NT2/D1 (cell line): ENCODE measurements at regions not wholly inside any gene's neighbourhood (a gene's known extent, or its start where the extent isn't known, plus 50 kb on each side); places are given as distances from the start of the nearest gene placed in this dataset.
A peak's percentile ranks its signal among the peaks of the same experiment; 100 is the strongest.

Experiments
- DNase-seq: peaks from one replicate; pipeline ENCODE4 v3.0.0-alpha.2; 2011; ENCODE audit warnings: low read depth, low spot score
- H3K27me3 ChIP-seq: 2 replicates; pipeline ENCODE4 v1.6.0; 2011; ENCODE audit warnings: mild to moderate bottlenecking; ENCODE audit not compliant: insufficient read length, insufficient read depth
- H3K36me3 ChIP-seq: 2 replicates; pipeline ENCODE4 v1.6.1; 2011; ENCODE audit warnings: mild to moderate bottlenecking, low read length, mixed read lengths; ENCODE audit not compliant: insufficient read depth, insufficient read length
- H3K4me1 ChIP-seq: 2 replicates; pipeline ENCODE4 v1.5.1; 2011; ENCODE audit not compliant: insufficient read depth, insufficient read length
- H3K4me3 ChIP-seq: 2 replicates; pipeline ENCODE4 v1.5.1; 2011; ENCODE audit warnings: low read depth; ENCODE audit not compliant: insufficient read length
- H3K9ac ChIP-seq: 2 replicates; pipeline ENCODE4 v1.6.0; 2011; ENCODE audit warnings: low read depth; ENCODE audit not compliant: insufficient read length
- H3K9me3 ChIP-seq: 2 replicates; pipeline ENCODE4 v1.5.1; 2011; ENCODE audit warnings: mild to moderate bottlenecking, low read length; ENCODE audit not compliant: insufficient read depth
- SUZ12 ChIP-seq: IDR thresholded peaks from 2 replicates; pipeline ENCODE4 v1.6.1; 2011; ENCODE audit not compliant: insufficient read length, insufficient read depth; ENCODE audit errors: extremely low read depth
- YY1 ChIP-seq: IDR thresholded peaks from 2 replicates; pipeline ENCODE4 v1.6.1; 2011; ENCODE audit not compliant: insufficient read length, insufficient read depth
- ZNF274 ChIP-seq: IDR thresholded peaks from 2 replicates; pipeline ENCODE4 v1.6.1; 2011; ENCODE audit warnings: mild to moderate bottlenecking, low read depth, low read length

DNA sequence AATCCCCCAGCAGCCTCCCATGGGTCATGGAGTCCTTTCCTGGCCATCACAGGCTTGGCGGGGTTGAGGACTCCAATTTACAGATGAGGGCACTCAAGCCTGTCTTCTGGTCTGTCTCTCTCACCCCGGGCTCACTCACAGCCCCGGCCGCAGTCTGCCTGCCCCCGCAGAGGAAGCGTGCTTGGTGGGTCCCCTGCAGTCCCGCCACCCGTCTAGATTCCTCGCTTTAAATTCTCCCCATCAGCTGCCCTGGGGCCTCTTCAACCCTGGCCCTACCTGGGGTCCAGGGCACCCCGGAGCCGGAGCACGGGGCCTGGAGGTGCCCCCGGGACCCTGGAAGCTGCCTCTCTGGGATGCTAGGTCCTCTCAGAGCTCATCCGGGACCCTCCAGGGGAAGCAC, 92.9 kb downstream of the ENGASE start:
- Histone ChIP-seq H3K9me3 (no peaks in the 10 kb centered on the region), H3K9ac (no peak overlapping the region), H3K4me3 (no peak overlapping the region), H3K36me3 (no peaks in the 10 kb centered on the region), H3K27me3 (no peaks in the 10 kb centered on the region), H3K4me1 (peaks cover 19% of the 10 kb centered on the region)
- TF ChIP-seq ZNF274 (no peak), SUZ12 (no peak), YY1 (no peak)
- no peak for DNase-seq

DNA sequence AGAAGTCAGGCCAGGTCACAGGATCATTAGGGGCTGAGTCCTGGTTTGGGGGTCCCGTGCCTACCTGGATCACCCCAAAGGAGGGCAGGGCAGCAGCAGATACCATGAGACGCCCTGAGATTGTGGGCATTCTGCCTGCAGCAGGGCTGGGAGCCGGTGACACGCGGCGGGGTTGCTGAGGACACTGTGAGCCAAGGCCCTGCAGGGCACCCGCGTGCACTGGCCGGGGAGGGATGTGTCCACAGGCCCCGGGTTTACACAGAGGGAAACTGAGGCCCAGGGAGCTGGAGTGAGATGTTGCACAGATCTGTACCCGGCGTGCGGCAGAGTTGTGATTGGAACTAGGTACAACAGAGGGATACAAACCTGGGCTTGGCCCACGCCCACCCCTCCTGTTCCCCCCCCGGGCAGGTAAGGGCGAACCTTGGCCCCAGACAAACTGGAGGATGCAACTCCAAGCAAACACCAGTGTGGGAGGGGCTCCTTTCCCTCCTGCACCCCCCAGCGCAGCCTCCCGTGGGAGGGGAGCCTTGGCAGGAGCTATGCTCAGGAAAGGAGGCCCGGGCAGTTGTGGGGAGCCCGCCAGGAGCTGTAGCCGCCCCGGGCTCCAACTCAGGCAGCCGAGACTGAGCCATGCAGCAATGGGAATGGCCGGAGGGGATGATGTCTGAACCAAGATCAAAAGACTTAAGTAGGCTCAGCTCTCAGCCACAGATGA, 91.3 kb downstream of the ENGASE start:
- H3K9me3 ChIP-seq: no peaks in the 10 kb centered on the region
- TF ChIP-seq ZNF274 (no peak), YY1 (no peak), SUZ12 (no peak)
- no peaks in the 10 kb centered on the region for H3K27me3 ChIP-seq
- DNase-seq: no peak
- H3K4me3 ChIP-seq: no peak overlapping the region
- H3K4me1 ChIP-seq: peaks cover 27% of the 10 kb centered on the region
- peak overlapping the region; percentile 42 for H3K9ac ChIP-seq
- H3K36me3 ChIP-seq: no peaks in the 10 kb centered on the region

DNA sequence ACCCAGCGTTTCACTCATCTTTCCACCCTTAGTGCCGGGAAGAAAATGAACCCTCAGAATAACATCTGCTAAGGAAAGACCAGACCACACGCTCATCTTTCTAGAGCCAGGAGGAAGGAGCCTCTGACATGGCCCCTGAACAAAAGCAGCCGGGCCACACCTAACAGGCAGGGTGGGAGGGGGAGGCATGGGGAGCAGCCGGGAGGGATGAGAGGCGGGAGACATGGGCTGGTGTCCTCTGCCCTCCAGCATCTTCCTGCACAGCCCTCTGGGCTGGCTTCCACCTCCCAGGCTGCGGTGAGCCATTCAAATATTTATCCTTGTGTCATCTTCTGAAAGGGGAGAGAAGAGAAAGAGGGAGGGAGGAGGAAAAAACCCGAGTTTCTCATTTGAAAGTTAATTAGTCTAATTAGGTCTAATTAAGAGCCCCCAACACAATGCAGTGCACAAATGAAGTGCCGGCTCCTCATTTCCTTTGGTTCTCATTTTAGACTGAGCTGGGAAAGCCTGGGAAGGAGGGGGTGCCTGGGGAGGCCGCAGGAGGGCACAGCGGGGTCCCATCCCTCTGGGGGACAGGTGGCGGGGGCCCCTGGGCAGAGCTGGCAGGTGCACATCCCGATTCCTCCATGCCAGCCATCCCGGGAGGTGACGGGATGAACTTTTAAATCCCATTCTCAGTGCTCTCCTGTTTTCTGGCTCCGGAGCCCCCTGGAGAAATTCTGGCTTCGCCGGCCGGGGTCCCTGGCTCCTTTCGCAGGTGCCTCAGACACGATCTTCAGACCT, 90.5 kb downstream of the ENGASE start:
- DNase-seq: no peak
- Histone ChIP-seq H3K4me3 (no peak overlapping the region), H3K36me3 (no peaks in the 10 kb centered on the region), H3K4me1 (peaks cover 30% of the 10 kb centered on the region), H3K9ac (peak overlapping the region; percentile 47), H3K27me3 (no peaks in the 10 kb centered on the region), H3K9me3 (no peaks in the 10 kb centered on the region)
- TF ChIP-seq SUZ12 (no peak), ZNF274 (no peak), YY1 (no peak)

DNA sequence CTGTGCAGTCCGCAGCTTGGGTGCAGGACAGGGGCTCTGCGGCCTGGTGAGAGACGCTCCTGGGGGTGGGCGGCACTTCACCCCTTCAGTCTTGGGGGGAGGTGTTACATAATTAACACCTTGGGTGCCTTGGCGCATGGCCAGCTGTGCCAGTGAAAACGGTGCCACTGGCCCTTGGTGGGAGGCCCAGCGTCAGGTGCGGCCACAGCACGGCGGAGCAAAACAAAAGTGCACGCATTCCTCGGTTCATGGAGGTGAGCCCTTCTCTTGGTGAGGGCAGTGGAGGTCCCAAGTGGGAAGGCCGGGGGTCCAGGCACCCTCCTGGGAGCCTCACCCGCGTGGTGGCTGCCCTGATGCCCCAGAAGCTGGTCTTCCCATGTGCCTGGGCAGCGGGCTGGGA, 89.8 kb downstream of the ENGASE start:
- no peaks in the 10 kb centered on the region for H3K27me3 ChIP-seq
- DNase-seq: no peak
- no peaks in the 10 kb centered on the region for H3K9me3 ChIP-seq
- H3K4me3 ChIP-seq: no peak overlapping the region
- H3K4me1 ChIP-seq: peaks cover 37% of the 10 kb centered on the region
- no peaks in the 10 kb centered on the region for H3K36me3 ChIP-seq
- peak overlapping the region; percentile 47 for H3K9ac ChIP-seq
- TF ChIP-seq SUZ12 (no peak), YY1 (no peak), ZNF274 (no peak)

DNA sequence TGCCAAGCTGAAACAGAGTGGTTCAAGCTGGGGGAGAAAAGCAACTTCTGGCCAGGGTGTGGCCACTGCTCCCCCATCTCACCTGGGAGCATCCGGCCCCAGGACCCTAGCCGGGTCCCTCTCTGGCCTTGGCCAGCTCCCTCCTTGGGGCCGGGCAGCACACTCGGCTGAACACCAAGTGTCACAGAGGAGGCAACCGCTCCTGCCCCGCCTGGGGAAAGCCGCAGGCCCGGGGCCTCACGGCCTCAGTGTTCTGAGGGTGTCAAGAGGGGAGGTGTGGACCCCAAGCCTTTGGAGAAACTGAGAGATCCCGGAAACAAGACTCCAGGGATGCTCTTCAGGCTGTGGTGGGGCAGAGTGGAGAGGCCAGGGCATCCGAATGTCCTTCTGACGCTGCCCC, 88.4 kb downstream of the ENGASE start:
- H3K36me3 ChIP-seq: no peaks in the 10 kb centered on the region
- DNase-seq: no peak
- TF ChIP-seq ZNF274 (no peak), YY1 (no peak), SUZ12 (no peak)
- peaks cover 37% of the 10 kb centered on the region for H3K4me1 ChIP-seq
- no peaks in the 10 kb centered on the region for H3K9me3 ChIP-seq
- H3K9ac ChIP-seq: peak overlapping the region; percentile 43
- H3K27me3 ChIP-seq: no peaks in the 10 kb centered on the region
- H3K4me3 ChIP-seq: no peak overlapping the region

DNA sequence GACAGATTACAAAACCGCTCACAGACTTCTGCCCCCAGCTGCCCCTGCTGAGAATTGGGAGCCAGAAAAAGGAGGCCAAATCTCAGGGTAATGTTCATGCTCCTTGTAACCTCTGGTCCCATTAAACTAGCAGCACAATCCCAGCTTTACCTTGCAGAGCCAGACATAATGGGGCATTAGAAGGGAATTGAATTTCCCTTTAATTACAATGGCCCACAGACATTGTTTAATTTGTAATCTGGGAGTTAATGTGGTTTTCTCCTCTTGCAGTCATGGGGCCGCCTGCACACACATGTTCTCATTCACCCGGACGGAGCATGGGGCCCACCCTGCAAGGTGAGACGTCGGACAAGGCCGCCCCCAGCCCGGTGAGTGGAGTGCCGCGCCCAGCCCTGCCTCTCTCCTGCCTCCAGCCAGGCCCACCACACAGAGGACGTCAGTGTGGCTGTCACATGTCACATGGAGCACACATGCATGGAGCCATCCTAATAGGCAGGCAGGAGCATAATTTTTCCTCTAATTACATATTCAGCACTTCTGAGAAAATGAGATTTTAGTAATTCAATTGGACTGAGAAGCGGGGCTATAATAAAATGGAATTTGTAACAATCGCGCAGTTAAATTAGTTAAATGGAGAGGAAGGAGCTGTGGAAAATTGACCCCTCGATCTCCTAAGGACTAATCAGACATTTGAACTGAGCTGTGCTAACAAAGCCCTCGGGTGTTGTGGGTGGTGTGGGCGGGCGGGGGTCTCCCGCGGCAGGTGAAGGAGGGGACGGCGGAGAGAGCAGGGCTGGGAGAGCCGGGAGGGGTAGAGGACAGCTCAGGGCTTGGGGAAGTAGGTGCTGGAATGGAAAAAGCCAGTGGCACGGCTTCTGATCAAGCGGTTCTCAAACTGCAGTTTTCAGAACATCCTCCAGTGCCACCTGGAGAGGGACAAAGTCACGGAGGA, 87.7 kb downstream of the ENGASE start:
- no peak for TF ChIP-seq ZNF274
- no peak for TF ChIP-seq SUZ12
- TF ChIP-seq YY1: no peak
- no peak overlapping the region for H3K4me3 ChIP-seq
- peak overlapping the region; percentile 43 for H3K9ac ChIP-seq
- H3K4me1 ChIP-seq: peaks cover 35% of the 10 kb centered on the region
- no peaks in the 10 kb centered on the region for H3K27me3 ChIP-seq
- DNase-seq: no peak
- no peaks in the 10 kb centered on the region for H3K9me3 ChIP-seq
- H3K36me3 ChIP-seq: no peaks in the 10 kb centered on the region

DNA sequence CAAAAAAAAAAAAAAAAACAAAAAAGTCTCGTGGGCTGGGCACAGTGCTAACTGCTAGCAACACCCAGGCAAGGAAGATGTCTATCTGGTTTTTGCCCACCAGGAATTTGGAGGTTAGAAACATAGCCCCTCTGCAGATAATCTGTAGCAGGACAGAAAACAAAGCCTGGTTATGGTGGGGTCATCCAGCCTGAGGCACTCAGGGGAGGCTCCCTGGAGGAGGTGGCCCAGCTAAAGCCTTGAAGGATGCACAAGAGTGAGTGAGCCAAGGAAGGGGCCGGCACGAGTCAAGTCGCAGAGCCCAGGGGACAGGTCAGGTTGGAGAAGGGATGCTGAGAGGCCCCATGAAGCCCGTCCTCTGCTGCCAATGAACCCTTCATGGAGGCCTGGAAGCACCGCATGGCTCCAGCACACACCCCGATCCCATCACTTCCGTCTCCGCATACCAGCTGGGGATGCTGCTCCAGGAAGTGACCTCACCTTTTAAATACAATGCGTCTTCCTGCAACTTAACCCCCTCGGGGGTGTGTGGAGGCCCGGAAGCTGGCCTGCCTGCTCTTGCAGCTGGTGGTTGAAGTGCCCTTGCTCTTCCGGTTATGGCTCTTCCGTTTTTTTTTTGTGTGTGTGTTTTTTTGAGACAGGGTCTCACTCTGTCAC, 86.5 kb downstream of the ENGASE start:
- Histone ChIP-seq H3K4me3 (no peak overlapping the region), H3K9me3 (no peaks in the 10 kb centered on the region), H3K9ac (no peak overlapping the region), H3K36me3 (no peaks in the 10 kb centered on the region), H3K4me1 (peaks cover 31% of the 10 kb centered on the region), H3K27me3 (no peaks in the 10 kb centered on the region)
- DNase-seq: no peak
- no peak for TF ChIP-seq ZNF274
- no peak for TF ChIP-seq YY1
- no peak for TF ChIP-seq SUZ12
